ENCODE measurements at regions not wholly inside any gene's neighbourhood (a gene's known extent, or its start where the extent isn't known, plus 50 kb on each side); places are given as distances from the start of the nearest gene placed in this dataset.

GRCh38 chr15:96093063-96093462, 237.4 kb upstream of the NR2F2 start:
- no TSS peak for BruUV-seq (replicated peaks)

GRCh38 chr15:96097661-96098060, 232.8 kb upstream of the NR2F2 start:
- no peak overlapping the region for H3K27ac Mint-ChIP-seq (ENCODE audit: low read depth, unreplicated experiment)
- H3K4me1 Mint-ChIP-seq (ENCODE audit: insufficient read depth, unreplicated experiment): no peaks in the 10 kb centered on the region
- TF ChIP-seq CTCF (IDR thresholded peaks at IDR 0.05; ENCODE audit: unreplicated experiment): no peak
- intact Hi-C loops (cut with micrococcal nuclease): no loop called here
- no TSS peak for BruUV-seq (replicated peaks)
- H3K9me3 Mint-ChIP-seq (ENCODE audit: unreplicated experiment): no peaks in the 10 kb centered on the region
- ChIA-PET POLR2A (no interaction called here), CTCF (no interaction called here)
- no peaks in the 10 kb centered on the region for H3K36me3 Mint-ChIP-seq (ENCODE audit: insufficient read depth, unreplicated experiment)
- no peak for DNase-seq (ENCODE audit: unreplicated experiment)
- no peak overlapping the region for H3K4me3 Mint-ChIP-seq (ENCODE audit: unreplicated experiment)
- no peaks in the 10 kb centered on the region for H3K27me3 Mint-ChIP-seq (ENCODE audit: insufficient read depth, unreplicated experiment)

More at GRCh38 chr15:96093063-96093462, 237.4 kb upstream of the NR2F2 start:
- Mint-ChIP-seq H3K36me3 (ENCODE audit: insufficient read depth, unreplicated experiment) (no peaks in the 10 kb centered on the region), H3K4me1 (ENCODE audit: insufficient read depth, unreplicated experiment) (no peaks in the 10 kb centered on the region), H3K27ac (ENCODE audit: low read depth, unreplicated experiment) (no peak overlapping the region), H3K4me3 (ENCODE audit: unreplicated experiment) (no peak overlapping the region), H3K9me3 (ENCODE audit: unreplicated experiment) (no peaks in the 10 kb centered on the region), H3K27me3 (ENCODE audit: insufficient read depth, unreplicated experiment) (no peaks in the 10 kb centered on the region)
- TF ChIP-seq CTCF (IDR thresholded peaks at IDR 0.05; ENCODE audit: unreplicated experiment): no peak
- ChIA-PET POLR2A (interaction anchor here (0.5 kb wide), 1 partner anchor 59 kb away, joined by 3 read pairs; no protein-coding TSS in a partner anchor), CTCF (interaction anchor here (0.7 kb wide), 1 partner anchor 1265 kb away, joined by 3 read pairs; no protein-coding TSS in a partner anchor)
- no peak for DNase-seq (ENCODE audit: unreplicated experiment)
- intact Hi-C loops (cut with micrococcal nuclease): no loop called here

- CTCF ChIA-PET: no interaction called here
- no TSS peak for BruUV-seq (replicated peaks)
- no peak overlapping the region for H3K4me3 Mint-ChIP-seq (ENCODE audit: unreplicated experiment)
- H3K27ac Mint-ChIP-seq (ENCODE audit: low read depth, unreplicated experiment): no peak overlapping the region
- DNase-seq (ENCODE audit: unreplicated experiment): no peak
- no peaks in the 10 kb centered on the region for H3K4me1 Mint-ChIP-seq (ENCODE audit: insufficient read depth, unreplicated experiment)
- POLR2A ChIA-PET: interaction anchor here (1.1 kb wide), 1 partner anchor 11 kb away, joined by 3 read pairs; no protein-coding TSS in a partner anchor
- intact Hi-C loops (cut with micrococcal nuclease): loop anchor here (1.0 kb wide), 1 partner anchor 36 kb away; no protein-coding TSS in a partner anchor
- TF ChIP-seq CTCF (IDR thresholded peaks at IDR 0.05; ENCODE audit: unreplicated experiment): no peak
- H3K9me3 Mint-ChIP-seq (ENCODE audit: unreplicated experiment): peaks cover 10% of the 10 kb centered on the region
- no peaks in the 10 kb centered on the region for H3K36me3 Mint-ChIP-seq (ENCODE audit: insufficient read depth, unreplicated experiment)
- no peaks in the 10 kb centered on the region for H3K27me3 Mint-ChIP-seq (ENCODE audit: insufficient read depth, unreplicated experiment)
Observed at GRCh38 chr15:96102631-96103030, 227.9 kb upstream of the NR2F2 start.

- intact Hi-C loops (cut with micrococcal nuclease): no loop called here
- CTCF ChIA-PET: interaction anchor here (0.6 kb wide), 2 partner anchors 23 to 60 kb away, joined by 3 read pairs; no protein-coding TSS in a partner anchor
- Mint-ChIP-seq H3K9me3 (ENCODE audit: unreplicated experiment) (peaks cover 10% of the 10 kb centered on the region), H3K36me3 (ENCODE audit: insufficient read depth, unreplicated experiment) (no peaks in the 10 kb centered on the region), H3K27me3 (ENCODE audit: insufficient read depth, unreplicated experiment) (no peaks in the 10 kb centered on the region), H3K27ac (ENCODE audit: low read depth, unreplicated experiment) (no peak overlapping the region), H3K4me3 (ENCODE audit: unreplicated experiment) (no peak overlapping the region), H3K4me1 (ENCODE audit: insufficient read depth, unreplicated experiment) (no peaks in the 10 kb centered on the region)
- no TSS peak for BruUV-seq (replicated peaks)
- no peak for DNase-seq (ENCODE audit: unreplicated experiment)
- POLR2A ChIA-PET: no interaction called here
- no peak for TF ChIP-seq CTCF (IDR thresholded peaks at IDR 0.05; ENCODE audit: unreplicated experiment)
Observed at GRCh38 chr15:96106181-96106580, 224.3 kb upstream of the NR2F2 start.

Measured in MCF 10A (cell line).